ENCODE measurements at regions not wholly inside any gene's neighbourhood (a gene's known extent, or its start where the extent isn't known, plus 50 kb on each side); places are given as distances from the start of the nearest gene placed in this dataset.

- intact Hi-C loops (cut with DNase I) = no loop called here
- no peaks in the 10 kb centered on the region for H3K4me1 ChIP-seq
- no peaks in the 10 kb centered on the region for H3K9me3 ChIP-seq
- H3K27me3 ChIP-seq = no peaks in the 10 kb centered on the region
- 90 to 91% methylated on average over 2 of the region's 2 CpGs for WGBS, 2 donors
- no peak for DNase-seq
- TF ChIP-seq, protein P1, sequence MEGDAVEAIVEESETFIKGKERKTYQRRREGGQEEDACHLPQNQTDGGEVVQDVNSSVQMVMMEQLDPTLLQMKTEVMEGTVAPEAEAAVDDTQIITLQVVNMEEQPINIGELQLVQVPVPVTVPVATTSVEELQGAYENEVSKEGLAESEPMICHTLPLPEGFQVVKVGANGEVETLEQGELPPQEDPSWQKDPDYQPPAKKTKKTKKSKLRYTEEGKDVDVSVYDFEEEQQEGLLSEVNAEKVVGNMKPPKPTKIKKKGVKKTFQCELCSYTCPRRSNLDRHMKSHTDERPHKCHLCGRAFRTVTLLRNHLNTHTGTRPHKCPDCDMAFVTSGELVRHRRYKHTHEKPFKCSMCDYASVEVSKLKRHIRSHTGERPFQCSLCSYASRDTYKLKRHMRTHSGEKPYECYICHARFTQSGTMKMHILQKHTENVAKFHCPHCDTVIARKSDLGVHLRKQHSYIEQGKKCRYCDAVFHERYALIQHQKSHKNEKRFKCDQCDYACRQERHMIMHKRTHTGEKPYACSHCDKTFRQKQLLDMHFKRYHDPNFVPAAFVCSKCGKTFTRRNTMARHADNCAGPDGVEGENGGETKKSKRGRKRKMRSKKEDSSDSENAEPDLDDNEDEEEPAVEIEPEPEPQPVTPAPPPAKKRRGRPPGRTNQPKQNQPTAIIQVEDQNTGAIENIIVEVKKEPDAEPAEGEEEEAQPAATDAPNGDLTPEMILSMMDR (IDR thresholded peaks at IDR 0.05) = no peak
- no peak for TF ChIP-seq POLR2A (IDR thresholded peaks at IDR 0.05)
- no peak overlapping the region for H3K27ac ChIP-seq
- no peaks in the 10 kb centered on the region for H3K36me3 ChIP-seq
- no peak overlapping the region for H3K4me3 ChIP-seq (replicated peaks in 1 of 3)
Measured at GRCh38 chr13:106361621-106362020, 173.8 kb downstream of the EFNB2 start.

- Histone ChIP-seq H3K27ac (no peak overlapping the region), H3K4me3 (replicated peaks in 1 of 3) (no peak overlapping the region), H3K27me3 (no peaks in the 10 kb centered on the region), H3K36me3 (no peaks in the 10 kb centered on the region), H3K9me3 (no peaks in the 10 kb centered on the region), H3K4me1 (no peaks in the 10 kb centered on the region)
- TF ChIP-seq, protein P1 (IDR thresholded peaks at IDR 0.05) = no peak
- no peak for TF ChIP-seq POLR2A (IDR thresholded peaks at IDR 0.05)
- DNase-seq = no peak
- intact Hi-C loops (cut with DNase I) = no loop called here
- WGBS, 2 donors = 62 to 69% methylated on average over 2 of the region's 2 CpGs
Measured at GRCh38 chr13:106357198-106357597, 178.3 kb downstream of the EFNB2 start.

- TF ChIP-seq, protein P1 (IDR thresholded peaks at IDR 0.05) = no peak
- TF ChIP-seq POLR2A (IDR thresholded peaks at IDR 0.05) = no peak
- Histone ChIP-seq H3K4me3 (replicated peaks in 1 of 3) (no peak overlapping the region), H3K36me3 (no peaks in the 10 kb centered on the region), H3K9me3 (no peaks in the 10 kb centered on the region), H3K27me3 (no peaks in the 10 kb centered on the region), H3K27ac (no peak overlapping the region), H3K4me1 (no peaks in the 10 kb centered on the region)
- 88 to 89% methylated on average over 6 of the region's 6 CpGs for WGBS, 2 donors
- no peak for DNase-seq
- intact Hi-C loops (cut with DNase I) = no loop called here
Measured at GRCh38 chr13:106355866-106356265, 179.6 kb downstream of the EFNB2 start.

GRCh38 chr13:106354961-106355360 is 180.5 kb downstream of the EFNB2 start:
- no peak for DNase-seq
- Histone ChIP-seq H3K36me3 (no peaks in the 10 kb centered on the region), H3K9me3 (no peaks in the 10 kb centered on the region), H3K27ac (no peak overlapping the region), H3K27me3 (no peaks in the 10 kb centered on the region), H3K4me3 (replicated peaks in 1 of 3) (no peak overlapping the region), H3K4me1 (no peaks in the 10 kb centered on the region)
- intact Hi-C loops (cut with DNase I) = no loop called here
- WGBS, 2 donors = 84 to 86% methylated on average over 3 of the region's 3 CpGs
- no peak for TF ChIP-seq POLR2A (IDR thresholded peaks at IDR 0.05)
- TF ChIP-seq, protein P1 (IDR thresholded peaks at IDR 0.05) = no peak

DNA sequence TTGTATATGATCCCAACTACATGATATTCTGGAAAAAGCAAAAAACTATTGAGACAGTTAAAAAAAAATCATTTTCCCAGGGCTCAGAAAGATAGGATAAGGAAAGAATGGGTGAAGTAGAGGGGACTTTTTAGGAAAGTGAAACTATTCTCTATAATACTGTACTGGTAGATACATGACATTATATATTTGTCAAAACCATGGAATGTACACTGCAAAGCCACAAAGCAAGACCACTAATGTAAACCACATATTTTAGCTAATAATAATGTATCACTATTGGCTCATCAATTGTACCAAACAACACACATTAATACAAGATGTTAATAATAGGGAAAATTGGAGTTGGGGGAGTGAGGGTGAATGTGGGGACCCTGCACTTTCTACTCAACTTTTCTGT is 182.6 kb downstream of the EFNB2 start:
- TF ChIP-seq, protein P1 (IDR thresholded peaks at IDR 0.05) = no peak
- no peak for TF ChIP-seq POLR2A (IDR thresholded peaks at IDR 0.05)
- Histone ChIP-seq H3K27me3 (no peaks in the 10 kb centered on the region), H3K36me3 (no peaks in the 10 kb centered on the region), H3K27ac (no peak overlapping the region), H3K4me1 (peaks cover 8 to 14% of the 10 kb centered on the region in 2 donors), H3K9me3 (no peaks in the 10 kb centered on the region), H3K4me3 (replicated peaks in 1 of 3) (no peak overlapping the region)
- no peak for DNase-seq
- intact Hi-C loops (cut with DNase I) = no loop called here

All from thyroid gland (tissue), 4 donors.